ENCODE measurements at regions not wholly inside any gene's neighbourhood (a gene's known extent, or its start where the extent isn't known, plus 50 kb on each side); places are given as distances from the start of the nearest gene placed in this dataset.

DNA sequence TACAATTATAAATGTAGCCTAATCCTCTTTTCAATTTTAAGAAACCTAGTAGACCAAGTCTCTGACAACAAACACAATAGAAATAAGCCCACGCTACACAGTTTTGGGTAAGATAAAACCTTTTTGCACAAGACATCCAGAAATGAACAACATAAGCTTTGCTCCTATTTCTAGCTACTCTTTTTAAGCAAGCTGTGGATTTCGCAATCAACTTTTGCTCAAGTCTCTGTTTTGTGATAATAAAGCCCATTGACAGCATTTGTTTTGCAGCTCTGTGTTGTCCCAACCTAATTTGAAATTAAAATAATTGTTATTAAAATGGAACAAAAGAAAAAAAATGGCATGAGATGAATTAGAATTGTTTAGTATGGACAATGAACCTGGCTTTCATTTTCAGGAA is 287.9 kb upstream of the PUDP start:
- Histone ChIP-seq H4K20me1 (ENCODE audit: control insufficient read depth, insufficient read depth, insufficient read length) (no peaks in the 10 kb centered on the region), H3K9me3 (ENCODE audit: control insufficient read depth, low read depth, low read length) (no peaks in the 10 kb centered on the region), H2BK20ac (ENCODE audit: low read depth, low read length, poor library complexity, severe bottlenecking) (no peak overlapping the region), H3K27me3 (ENCODE audit: insufficient read depth, low read length) (no peaks in the 10 kb centered on the region; the same call in 1 of the 2 replicates), H3K4me1 (ENCODE audit: insufficient read depth, low read length) (peaks cover 11% of the 10 kb centered on the region; the same call in 1 of the 2 replicates), H3T11ph (ENCODE audit: low read length) (no peak overlapping the region), H3K4me2 (ENCODE audit: insufficient read depth, insufficient read length, low read length) (no peak overlapping the region), H3K14ac (ENCODE audit: insufficient read depth, low read length) (no peak overlapping the region), H3K23ac (ENCODE audit: insufficient read length, low read depth, low read length) (no peak overlapping the region), H3K9ac (ENCODE audit: extremely low read depth, insufficient read length, low read length) (no peak overlapping the region), H3K79me1 (ENCODE audit: insufficient read depth, low read depth, low read length, poor library complexity, severe bottlenecking) (no peaks in the 10 kb centered on the region), H2AK5ac (ENCODE audit: insufficient read length, low read length) (no peak overlapping the region), H2BK120ac (ENCODE audit: low read depth, low read length, poor library complexity, severe bottlenecking) (no peak overlapping the region), H2BK5ac (ENCODE audit: insufficient read length, low read length) (no peak overlapping the region), H3K18ac (ENCODE audit: insufficient read length, low read depth, low read length) (no peak overlapping the region), H2BK12ac (ENCODE audit: insufficient read length, low read depth, low read length) (no peak overlapping the region), H4K8ac (replicated peaks; ENCODE audit: insufficient read length, low read depth, low read length) (no peak overlapping the region), H4K91ac (ENCODE audit: insufficient read length, low read depth, low read length) (no peak overlapping the region), H3K27ac (ENCODE audit: insufficient read length, low read depth, low read length) (no peak overlapping the region), H2BK15ac (ENCODE audit: low read depth, low read length) (no peak overlapping the region), H2AFZ (ENCODE audit: low read length) (no peak overlapping the region), H3K56ac (ENCODE audit: insufficient read length, low read depth, low read length) (no peak overlapping the region), H4K5ac (ENCODE audit: insufficient read length, low read depth, low read length) (no peak overlapping the region), H3K23me2 (ENCODE audit: insufficient read length, low read depth, low read length, poor library complexity, severe bottlenecking) (no peaks in the 10 kb centered on the region), H3K79me2 (ENCODE audit: insufficient read depth, low read length) (no peaks in the 10 kb centered on the region), H3K4ac (ENCODE audit: low read depth, low read length) (no peak overlapping the region)
- peaks cover 20% of the 10 kb centered on the region for H3K27me3 Mint-ChIP-seq (ENCODE audit: low read depth)
- no peak for DNase-seq
- WGBS (ENCODE audit: extremely low coverage, insufficient read length, low lambda C conversion rate), result no CpG with 5 or more reads among the region's 2 CpGs
- H3K4me3 Mint-ChIP-seq, result no peak overlapping the region
- no peaks in the 10 kb centered on the region for H3K9me3 Mint-ChIP-seq
- H3K27ac Mint-ChIP-seq, result no peak overlapping the region
- no peaks in the 10 kb centered on the region for H3K36me3 Mint-ChIP-seq (ENCODE audit: insufficient read depth in 1 of 3, low read depth in 3 of 3)
- TF ChIP-seq, protein P1, sequence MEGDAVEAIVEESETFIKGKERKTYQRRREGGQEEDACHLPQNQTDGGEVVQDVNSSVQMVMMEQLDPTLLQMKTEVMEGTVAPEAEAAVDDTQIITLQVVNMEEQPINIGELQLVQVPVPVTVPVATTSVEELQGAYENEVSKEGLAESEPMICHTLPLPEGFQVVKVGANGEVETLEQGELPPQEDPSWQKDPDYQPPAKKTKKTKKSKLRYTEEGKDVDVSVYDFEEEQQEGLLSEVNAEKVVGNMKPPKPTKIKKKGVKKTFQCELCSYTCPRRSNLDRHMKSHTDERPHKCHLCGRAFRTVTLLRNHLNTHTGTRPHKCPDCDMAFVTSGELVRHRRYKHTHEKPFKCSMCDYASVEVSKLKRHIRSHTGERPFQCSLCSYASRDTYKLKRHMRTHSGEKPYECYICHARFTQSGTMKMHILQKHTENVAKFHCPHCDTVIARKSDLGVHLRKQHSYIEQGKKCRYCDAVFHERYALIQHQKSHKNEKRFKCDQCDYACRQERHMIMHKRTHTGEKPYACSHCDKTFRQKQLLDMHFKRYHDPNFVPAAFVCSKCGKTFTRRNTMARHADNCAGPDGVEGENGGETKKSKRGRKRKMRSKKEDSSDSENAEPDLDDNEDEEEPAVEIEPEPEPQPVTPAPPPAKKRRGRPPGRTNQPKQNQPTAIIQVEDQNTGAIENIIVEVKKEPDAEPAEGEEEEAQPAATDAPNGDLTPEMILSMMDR (conservative IDR thresholded peaks at IDR 0.05), result no peak
- H3K4me1 Mint-ChIP-seq, result peaks cover 22 to 28% of the 10 kb centered on the region in 2 experiments

Measured in H9 (cell line).